ENCODE measurements at regions not wholly inside any gene's neighbourhood (a gene's known extent, or its start where the extent isn't known, plus 50 kb on each side); places are given as distances from the start of the nearest gene placed in this dataset.

- no peak for DNase-seq (ENCODE audit: low spot score)
Measured at GRCh38 chr4:178799204-178799603, 1357.0 kb upstream of the AGA start.

DNA sequence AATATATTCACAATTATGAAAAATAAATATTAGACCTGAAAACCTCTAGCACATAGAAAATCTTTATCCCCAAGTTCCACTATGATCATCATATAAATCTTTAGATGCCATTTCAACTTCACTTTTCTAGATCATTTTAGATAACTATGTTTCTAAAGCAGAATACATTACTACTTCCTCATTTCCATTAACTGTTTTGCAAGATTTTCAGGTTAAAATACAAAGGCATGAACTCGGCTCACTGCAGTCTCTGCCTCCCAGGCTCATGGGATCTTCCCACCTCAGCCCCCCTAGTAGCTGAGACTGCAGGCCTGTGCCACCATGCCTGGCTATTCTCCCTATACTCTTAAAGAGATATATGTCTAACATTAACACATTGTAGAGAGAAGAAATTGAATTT is 1365.9 kb upstream of the AGA start:
- DNase-seq (ENCODE audit: low spot score) = no peak

DNA sequence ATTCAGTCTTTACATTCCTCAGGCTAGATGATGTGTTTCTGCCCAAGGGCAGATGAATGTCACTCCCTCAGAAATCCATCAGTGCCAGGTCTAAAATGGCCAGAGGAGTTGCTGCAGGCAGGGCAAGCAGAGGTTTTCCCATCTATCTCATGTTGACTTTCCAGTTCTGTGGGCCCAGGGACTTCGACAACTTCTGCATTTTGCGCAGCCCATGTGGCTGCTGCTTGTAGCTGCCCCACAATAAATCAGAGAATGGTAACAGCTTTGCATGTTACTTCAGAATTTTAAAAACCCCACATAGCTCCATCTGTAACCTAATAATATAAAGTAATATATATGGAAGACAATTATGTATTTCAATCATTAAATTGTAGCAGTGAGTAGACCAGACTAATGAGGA is 1367.7 kb upstream of the AGA start:
- DNase-seq (ENCODE audit: low spot score) = no peak

- no peak for DNase-seq (ENCODE audit: low spot score)
Measured at GRCh38 chr4:178811356-178811755, 1369.1 kb upstream of the AGA start.

DNA sequence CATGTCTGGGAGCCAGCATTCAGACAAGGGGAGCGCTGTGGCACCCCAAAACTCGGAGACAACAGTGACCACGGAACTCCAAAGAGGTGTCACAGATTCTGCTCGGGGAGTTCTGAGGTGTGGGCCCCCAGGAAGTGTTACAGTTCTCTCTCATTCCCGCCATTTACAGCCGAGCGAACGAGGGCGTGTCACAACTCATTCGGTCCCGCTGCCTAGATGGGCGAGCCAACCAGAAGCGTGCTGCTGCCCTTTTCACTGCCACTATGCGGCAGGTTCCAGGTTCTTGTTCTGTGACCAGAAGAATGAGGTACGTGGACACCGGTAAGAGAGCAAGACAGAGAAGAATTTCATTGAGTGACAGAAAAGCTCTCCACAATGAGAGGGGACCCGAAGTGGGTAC is 1370.6 kb upstream of the AGA start:
- DNase-seq (ENCODE audit: low spot score) = no peak

- DNase-seq (ENCODE audit: low spot score) = no peak
Measured at GRCh38 chr4:178814908-178815307, 1372.7 kb upstream of the AGA start.

DNA sequence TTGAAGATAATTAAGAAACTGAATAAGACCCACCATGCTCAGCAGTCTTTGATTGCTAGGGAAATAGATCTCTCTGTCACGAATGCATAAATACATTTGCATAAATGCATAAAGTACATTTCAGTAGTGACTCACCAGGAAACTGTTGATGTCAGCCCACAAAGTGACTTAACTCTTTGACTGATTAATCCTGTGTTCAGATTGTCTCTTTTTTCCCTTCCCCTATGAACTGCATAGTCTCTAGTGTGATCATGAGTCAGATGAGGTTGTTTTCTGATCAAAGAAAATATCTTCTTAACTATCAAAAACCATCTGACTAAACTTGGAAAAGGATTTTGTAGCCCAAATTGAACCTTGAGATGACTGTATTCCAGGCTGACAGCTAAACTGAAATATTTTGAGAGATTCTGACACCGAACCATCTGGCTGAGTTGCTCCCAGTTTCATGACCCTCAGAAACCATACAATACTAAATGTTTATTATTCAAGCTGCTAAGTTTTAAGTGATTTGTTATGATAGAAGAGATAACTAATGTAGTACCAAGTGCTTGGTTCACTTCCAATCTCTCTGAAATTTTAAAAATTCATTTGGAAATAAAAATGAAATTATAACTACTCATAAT is 1381.5 kb upstream of the AGA start:
- no peak for DNase-seq (ENCODE audit: low spot score)

- no peak for DNase-seq (ENCODE audit: low spot score)
Measured at GRCh38 chr4:178836865-178837264, 1394.6 kb upstream of the AGA start.

DNA sequence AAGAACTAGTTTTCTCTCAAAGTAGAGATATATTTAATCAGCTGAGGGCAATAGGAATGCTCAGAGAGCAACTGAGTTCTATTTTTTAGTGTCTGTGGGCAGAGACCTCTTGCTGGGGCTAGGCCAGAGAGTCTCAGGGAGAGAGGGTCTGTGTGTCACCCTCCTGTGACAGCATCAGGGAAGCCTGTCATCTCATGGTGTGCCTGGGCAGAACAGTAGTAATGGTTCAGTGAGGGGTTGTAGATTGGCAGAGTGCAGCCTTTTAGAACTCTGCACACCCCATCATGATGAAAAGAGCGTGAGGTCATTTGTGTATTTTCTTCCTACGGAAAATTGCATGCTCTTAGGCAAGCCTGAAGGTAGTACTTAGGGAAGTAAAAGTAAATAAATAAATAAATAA is 1396.5 kb upstream of the AGA start:
- DNase-seq (ENCODE audit: low spot score) = no peak

- DNase-seq (ENCODE audit: low spot score) = no peak
Measured at GRCh38 chr4:178856139-178856800, 1414.0 kb upstream of the AGA start.

DNA sequence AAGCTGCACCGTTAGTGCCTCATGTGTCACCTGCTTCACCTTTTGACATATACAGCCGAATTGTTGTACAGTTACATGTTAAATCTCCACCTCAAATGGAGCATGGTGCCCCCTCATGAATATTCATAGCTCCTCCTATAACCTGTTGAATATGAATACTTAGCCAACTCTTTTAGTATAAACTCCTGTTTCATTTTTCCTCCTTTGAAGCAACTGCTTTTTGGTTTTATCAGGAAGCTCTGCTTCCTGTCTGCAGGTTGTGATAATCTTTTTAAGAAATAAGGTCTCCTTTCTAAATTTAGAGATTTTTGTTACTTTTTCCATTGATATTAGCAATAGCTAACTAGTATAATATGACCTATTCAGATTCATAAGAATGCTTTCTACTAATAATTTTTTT is 1429.2 kb upstream of the AGA start:
- no peak for DNase-seq (ENCODE audit: low spot score)

DNA sequence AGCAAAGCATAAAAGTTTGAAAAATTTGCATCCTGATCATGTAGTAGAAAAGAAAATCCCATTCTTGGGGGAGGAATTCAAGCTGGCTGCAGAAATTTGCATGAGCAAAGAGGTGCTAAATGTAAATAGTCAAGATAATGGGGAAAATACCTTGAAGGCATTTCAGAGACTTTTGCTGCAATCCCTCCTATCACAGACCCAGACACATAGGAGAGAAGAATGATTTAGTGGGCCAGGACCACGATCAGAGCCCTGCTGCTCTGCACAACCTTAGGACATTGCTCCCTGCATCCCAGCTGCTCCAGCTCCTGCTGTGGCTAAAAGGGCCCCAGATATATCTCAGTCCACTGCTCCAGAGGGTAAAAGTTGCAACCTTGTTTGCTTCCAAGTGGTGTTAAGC is 1439.7 kb upstream of the AGA start:
- no peak for DNase-seq (ENCODE audit: low spot score)

DNA sequence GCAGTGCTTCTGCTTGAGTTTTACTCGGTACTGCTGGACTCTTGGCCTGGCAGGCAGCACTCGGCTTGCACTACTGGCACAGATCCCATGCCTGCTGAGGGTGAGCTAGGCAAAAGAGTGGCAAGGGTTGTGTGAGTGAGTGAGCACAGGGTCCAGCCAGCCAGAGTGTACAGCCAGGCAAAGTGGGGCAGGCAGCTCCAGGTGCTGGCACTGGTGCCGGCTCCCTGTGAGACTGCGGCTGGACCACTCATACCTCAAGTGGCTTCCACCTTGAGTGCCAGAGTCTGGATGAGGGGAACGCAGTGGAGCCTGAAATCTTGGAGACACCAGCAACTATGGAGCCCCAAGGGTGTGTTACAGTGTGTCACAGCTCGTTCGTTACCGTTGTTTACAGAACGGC is 1451.9 kb upstream of the AGA start:
- no peak for DNase-seq (ENCODE audit: low spot score)

DNA sequence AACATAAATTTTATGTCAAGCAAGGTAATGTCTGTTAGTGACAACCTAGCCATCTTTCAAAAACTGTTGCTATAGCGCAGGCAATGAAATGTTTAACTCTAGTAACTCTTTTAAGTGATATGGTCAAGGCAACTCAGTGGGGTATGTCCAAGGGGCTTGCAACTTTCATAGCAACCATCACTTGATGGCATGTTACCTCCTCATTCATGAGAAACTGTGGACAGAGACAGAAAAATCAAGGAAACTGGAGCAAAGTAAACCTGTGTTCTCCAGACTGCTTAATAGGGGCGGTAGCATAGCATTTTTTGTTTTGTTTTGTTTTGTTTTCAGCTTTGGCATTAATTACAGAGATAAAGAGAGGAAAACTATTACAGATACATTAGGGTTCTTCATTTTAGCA is 1456.8 kb upstream of the AGA start:
- no peak for DNase-seq (ENCODE audit: low spot score)

DNA sequence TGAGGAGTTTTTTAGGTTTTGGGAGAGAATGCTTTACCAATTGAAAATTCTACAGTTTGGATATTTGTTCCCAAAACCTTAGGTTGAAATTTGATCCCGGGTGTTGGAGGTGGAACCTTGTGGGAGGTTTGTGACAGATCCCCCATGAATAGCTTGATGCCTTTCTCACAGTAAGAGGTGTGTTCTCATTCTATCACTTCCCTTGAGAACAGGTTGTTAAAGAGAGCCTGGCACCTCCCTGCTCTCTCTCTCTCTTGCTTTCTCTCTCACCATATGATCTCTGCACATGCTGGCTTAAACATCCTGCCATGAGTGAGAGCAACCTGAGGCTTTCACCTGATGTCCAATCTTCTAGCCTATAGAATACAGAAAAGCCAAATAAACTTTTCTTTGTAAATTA is 1475.5 kb upstream of the AGA start:
- no peak for DNase-seq (ENCODE audit: low spot score)

DNA sequence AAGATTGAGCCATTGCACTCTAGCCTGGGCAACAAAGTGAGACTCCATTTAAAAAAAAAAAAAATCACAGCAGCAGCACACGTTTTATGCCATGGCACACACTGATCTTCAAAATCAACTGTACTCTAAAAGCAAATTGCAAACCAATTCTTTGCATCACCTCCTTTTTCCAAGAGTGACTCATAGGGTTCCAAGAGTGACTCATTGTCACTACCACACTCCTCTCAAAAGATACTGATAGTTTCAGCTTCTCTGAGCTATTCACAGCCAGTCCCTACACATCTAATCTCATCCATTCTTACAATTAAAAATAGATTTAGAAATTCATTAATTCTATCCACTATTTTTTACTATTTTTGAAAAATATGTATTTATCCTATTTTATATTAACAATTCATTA is 1494.9 kb upstream of the AGA start:
- DNase-seq (ENCODE audit: low spot score) = no peak

DNA sequence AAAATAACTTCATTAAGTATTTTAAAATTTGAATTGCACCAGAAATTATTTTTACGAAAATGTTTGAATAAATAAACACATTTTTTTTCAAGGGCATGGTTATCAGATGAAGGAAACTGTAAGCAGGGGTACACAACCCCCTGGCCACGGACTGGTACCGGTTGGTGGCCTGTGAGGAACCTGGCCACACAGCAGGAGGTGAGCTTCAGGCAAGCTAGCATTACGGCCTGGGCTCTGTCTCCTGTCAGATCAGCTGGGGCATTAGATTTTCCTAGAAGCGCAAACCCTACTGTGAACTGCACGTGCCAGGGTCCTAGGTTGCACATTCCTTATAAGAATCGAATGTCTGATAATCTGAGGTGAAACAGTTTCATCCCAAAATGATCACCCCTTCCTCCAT is 1499.7 kb upstream of the AGA start:
- no peak for DNase-seq (ENCODE audit: low spot score)

DNA sequence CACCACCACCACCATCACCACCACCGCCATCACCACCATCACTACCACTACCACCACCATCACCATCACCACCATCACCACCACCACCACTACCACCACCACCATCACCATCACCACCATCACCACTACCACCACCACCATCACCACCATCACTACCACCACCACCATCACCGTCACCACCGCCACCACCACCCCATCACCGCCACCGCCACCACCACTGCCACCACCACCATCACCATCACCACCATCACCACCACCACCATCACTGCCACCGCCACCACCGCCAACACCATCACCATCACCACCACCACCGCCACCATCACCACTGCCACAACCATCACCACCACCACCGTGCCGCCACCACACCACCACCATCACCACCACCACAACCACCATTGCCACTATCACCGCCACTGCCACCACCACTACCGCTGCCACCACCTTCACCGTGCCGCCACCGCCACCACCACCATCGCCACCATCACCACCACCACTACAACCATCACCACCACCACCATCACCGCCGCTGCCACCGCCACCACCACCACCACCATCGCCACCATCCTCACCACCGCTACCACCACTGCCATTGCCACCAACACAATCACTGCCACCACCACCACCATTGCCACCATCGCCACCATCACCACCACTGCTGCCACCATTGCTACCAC is 1511.3 kb upstream of the AGA start:
- DNase-seq (ENCODE audit: low spot score) = no peak

DNA sequence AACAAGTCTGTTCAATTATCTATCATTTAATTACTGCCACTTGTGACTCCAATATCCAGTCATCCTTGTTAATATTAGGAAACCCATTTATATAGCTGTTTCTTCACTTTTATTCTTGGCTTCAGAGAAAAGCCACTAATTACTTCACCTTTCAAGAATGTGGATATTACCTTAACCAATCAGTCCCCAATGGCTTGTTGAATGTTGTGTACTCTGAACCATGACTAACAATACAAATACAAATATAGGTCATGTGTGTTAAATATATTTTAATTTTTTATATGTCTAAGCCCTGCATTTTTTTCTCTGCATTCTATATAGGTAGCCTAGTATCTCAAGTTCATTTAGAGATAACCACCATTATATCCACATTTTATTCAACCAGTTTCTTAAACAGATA is 1513.4 kb upstream of the AGA start:
- no peak for DNase-seq (ENCODE audit: low spot score)

DNA sequence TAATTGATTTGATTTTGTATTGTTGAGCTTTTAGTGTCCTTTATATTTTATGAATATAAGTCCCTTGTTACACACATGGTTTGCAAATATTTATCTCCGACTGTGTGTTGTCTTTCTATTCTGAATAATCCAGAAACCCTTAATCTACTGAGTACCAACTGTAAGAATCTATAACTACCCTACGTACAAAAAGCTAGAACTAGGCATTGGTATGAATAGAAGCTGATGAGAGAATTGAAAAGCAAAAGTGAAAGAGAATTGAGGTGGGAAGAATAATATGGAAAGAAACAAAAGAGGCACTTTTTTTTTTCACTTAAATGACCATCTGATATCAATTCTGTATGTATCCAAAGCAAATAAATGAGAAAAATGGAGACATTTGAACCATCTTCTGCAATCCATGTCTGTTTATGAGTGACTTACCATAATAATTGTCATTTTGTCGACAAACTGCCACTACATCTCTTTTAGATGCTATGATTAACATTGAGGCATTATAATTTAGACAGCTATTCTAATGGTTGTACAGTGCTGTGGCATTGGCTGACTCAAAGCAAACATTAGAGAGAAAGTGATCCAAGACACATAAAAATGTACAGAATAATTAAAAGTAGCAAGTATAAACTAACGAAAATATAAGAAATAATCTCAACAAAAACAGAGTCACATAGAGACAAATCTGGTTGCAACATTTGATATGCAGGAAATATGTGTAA is 1516.6 kb upstream of the AGA start:
- no peak for DNase-seq (ENCODE audit: low spot score)

DNA sequence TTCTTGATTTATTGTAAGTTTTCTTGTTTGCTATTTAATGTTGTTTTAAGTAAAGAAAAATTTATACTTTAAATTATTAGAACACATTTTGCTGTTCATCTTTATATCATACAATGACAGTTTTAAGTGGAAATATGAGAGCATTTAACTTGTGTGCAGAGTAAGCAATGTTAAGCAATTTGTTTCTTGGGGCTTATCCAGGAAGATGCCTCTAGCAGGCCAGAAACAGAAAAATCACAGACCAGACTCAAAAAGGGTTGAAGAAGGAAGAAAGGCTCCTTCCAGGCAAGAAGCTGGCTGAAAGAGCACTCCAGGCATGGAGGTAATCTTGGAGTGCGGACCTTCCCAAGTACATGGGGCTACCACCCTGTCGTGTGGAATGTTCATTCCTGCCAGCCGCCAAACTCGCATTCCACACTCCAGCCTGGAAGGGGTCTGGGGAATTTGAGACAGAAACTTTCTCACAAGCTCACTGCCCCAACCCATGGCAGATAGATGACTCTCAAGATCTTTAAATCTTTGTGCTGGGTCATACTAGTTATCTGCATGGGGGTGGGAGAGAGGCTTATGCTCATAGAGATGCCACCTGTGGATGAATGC is 1521.3 kb upstream of the AGA start:
- no peak for DNase-seq (ENCODE audit: low spot score)

DNA sequence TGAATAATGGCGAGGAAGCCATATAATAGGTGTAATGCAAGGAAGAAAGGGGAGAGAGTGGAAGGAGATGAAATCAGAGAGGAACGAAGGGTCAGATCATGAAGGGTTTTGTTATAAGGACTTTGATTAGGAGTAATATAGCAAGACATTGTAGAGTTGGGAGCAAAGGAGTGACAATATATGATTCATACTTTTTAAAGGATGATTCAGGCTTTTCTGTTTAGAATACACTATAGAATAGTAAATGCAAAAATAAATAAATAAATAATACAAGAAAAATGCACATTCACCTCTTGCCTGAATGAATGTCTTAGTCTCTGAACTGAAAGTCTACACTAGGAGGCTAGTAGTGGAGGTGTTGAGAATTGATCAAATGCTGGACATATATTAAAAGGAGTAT is 1524.4 kb upstream of the AGA start:
- DNase-seq (ENCODE audit: low spot score) = no peak
